ENCODE measurements at regions not wholly inside any gene's neighbourhood (a gene's known extent, or its start where the extent isn't known, plus 50 kb on each side); places are given as distances from the start of the nearest gene placed in this dataset.

GRCh38 chr12:94089891-94090290 lies 58.5 kb upstream of the PLXNC1 start:
- H3K36me3 ChIP-seq (ENCODE audit: insufficient read depth, low read length): no peaks in the 10 kb centered on the region
- H3K4me1 ChIP-seq (ENCODE audit: insufficient read depth, low read length): no peaks in the 10 kb centered on the region
- H3K4me2 ChIP-seq (ENCODE audit: insufficient read depth, low read length): no peak overlapping the region
- H3K9ac ChIP-seq (ENCODE audit: low read depth, low read length): no peak overlapping the region
- H2AFZ ChIP-seq (ENCODE audit: low read depth, low read length): no peak overlapping the region
- H3K27me3 ChIP-seq (ENCODE audit: insufficient read depth, low read length, poor library complexity): no peaks in the 10 kb centered on the region
- H3K9me3 ChIP-seq (ENCODE audit: insufficient read depth, low read length, severe bottlenecking): peaks cover 5% of the 10 kb centered on the region
- DNase-seq (no peak), ATAC-seq (ENCODE audit: insufficient read depth, low read depth) (no peak)
- no peaks in the 10 kb centered on the region for H4K20me1 ChIP-seq (ENCODE audit: insufficient read depth, low read length)
- H3K27ac ChIP-seq (ENCODE audit: low read length): no peak overlapping the region
- H3K79me2 ChIP-seq (ENCODE audit: insufficient read depth, low read length): no peaks in the 10 kb centered on the region
- TF ChIP-seq, protein P1, sequence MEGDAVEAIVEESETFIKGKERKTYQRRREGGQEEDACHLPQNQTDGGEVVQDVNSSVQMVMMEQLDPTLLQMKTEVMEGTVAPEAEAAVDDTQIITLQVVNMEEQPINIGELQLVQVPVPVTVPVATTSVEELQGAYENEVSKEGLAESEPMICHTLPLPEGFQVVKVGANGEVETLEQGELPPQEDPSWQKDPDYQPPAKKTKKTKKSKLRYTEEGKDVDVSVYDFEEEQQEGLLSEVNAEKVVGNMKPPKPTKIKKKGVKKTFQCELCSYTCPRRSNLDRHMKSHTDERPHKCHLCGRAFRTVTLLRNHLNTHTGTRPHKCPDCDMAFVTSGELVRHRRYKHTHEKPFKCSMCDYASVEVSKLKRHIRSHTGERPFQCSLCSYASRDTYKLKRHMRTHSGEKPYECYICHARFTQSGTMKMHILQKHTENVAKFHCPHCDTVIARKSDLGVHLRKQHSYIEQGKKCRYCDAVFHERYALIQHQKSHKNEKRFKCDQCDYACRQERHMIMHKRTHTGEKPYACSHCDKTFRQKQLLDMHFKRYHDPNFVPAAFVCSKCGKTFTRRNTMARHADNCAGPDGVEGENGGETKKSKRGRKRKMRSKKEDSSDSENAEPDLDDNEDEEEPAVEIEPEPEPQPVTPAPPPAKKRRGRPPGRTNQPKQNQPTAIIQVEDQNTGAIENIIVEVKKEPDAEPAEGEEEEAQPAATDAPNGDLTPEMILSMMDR (IDR thresholded peaks at IDR 0.05; ENCODE audit: borderline replicate concordance, extremely low read depth, low read length, poor library complexity, severe bottlenecking): no peak
- no peak for TF ChIP-seq EZH2 (IDR thresholded peaks at IDR 0.05; ENCODE audit: borderline replicate concordance, low read depth, low read length, severe bottlenecking)
- no peak overlapping the region for H3K4me3 ChIP-seq (ENCODE audit: low read depth in 1 of 2, low read length in 2 of 2)

GRCh38 chr12:94091624-94092023 lies 56.8 kb upstream of the PLXNC1 start:
- no peak for TF ChIP-seq EZH2 (IDR thresholded peaks at IDR 0.05; ENCODE audit: borderline replicate concordance, low read depth, low read length, severe bottlenecking)
- TF ChIP-seq, protein P1 (IDR thresholded peaks at IDR 0.05; ENCODE audit: borderline replicate concordance, extremely low read depth, low read length, poor library complexity, severe bottlenecking): no peak
- no peak overlapping the region for H2AFZ ChIP-seq (ENCODE audit: low read depth, low read length)
- H3K4me1 ChIP-seq (ENCODE audit: insufficient read depth, low read length): no peaks in the 10 kb centered on the region
- DNase-seq (no peak), ATAC-seq (ENCODE audit: insufficient read depth, low read depth) (no peak)
- H4K20me1 ChIP-seq (ENCODE audit: insufficient read depth, low read length): no peaks in the 10 kb centered on the region
- no peak overlapping the region for H3K27ac ChIP-seq (ENCODE audit: low read length)
- no peaks in the 10 kb centered on the region for H3K79me2 ChIP-seq (ENCODE audit: insufficient read depth, low read length)
- no peak overlapping the region for H3K9ac ChIP-seq (ENCODE audit: low read depth, low read length)
- H3K4me3 ChIP-seq (ENCODE audit: low read depth in 1 of 2, low read length in 2 of 2): no peak overlapping the region
- no peaks in the 10 kb centered on the region for H3K36me3 ChIP-seq (ENCODE audit: insufficient read depth, low read length)
- H3K4me2 ChIP-seq (ENCODE audit: insufficient read depth, low read length): no peak overlapping the region
- peaks cover 3% of the 10 kb centered on the region for H3K9me3 ChIP-seq (ENCODE audit: insufficient read depth, low read length, severe bottlenecking)
- no peaks in the 10 kb centered on the region for H3K27me3 ChIP-seq (ENCODE audit: insufficient read depth, low read length, poor library complexity)

- Histone ChIP-seq H3K27me3 (ENCODE audit: insufficient read depth, low read length, poor library complexity) (no peaks in the 10 kb centered on the region), H3K4me3 (ENCODE audit: low read depth in 1 of 2, low read length in 2 of 2) (no peak overlapping the region), H3K4me2 (ENCODE audit: insufficient read depth, low read length) (no peak overlapping the region)
These were observed 55.7 kb upstream of the PLXNC1 start for GRCh38 chr12:94092516-94093241.

More at GRCh38 chr12:94092516-94093241, 55.7 kb upstream of the PLXNC1 start:
- H4K20me1 ChIP-seq (ENCODE audit: insufficient read depth, low read length): no peaks in the 10 kb centered on the region
- ATAC-seq (ENCODE audit: insufficient read depth, low read depth): no peak
- H3K27ac ChIP-seq (ENCODE audit: low read length): no peak overlapping the region
- H3K4me1 ChIP-seq (ENCODE audit: insufficient read depth, low read length): no peaks in the 10 kb centered on the region; the same call in 1 of the 2 replicates
- TF ChIP-seq, protein P1 (IDR thresholded peaks at IDR 0.05; ENCODE audit: borderline replicate concordance, extremely low read depth, low read length, poor library complexity, severe bottlenecking): no peak
- TF ChIP-seq EZH2 (IDR thresholded peaks at IDR 0.05; ENCODE audit: borderline replicate concordance, low read depth, low read length, severe bottlenecking): no peak
- no peak overlapping the region for H3K9ac ChIP-seq (ENCODE audit: low read depth, low read length)
- no peaks in the 10 kb centered on the region for H3K36me3 ChIP-seq (ENCODE audit: insufficient read depth, low read length)
- no peak for DNase-seq
- H3K79me2 ChIP-seq (ENCODE audit: insufficient read depth, low read length): no peaks in the 10 kb centered on the region
- H3K9me3 ChIP-seq (ENCODE audit: insufficient read depth, low read length, severe bottlenecking): no peaks in the 10 kb centered on the region
- no peak overlapping the region for H2AFZ ChIP-seq (ENCODE audit: low read depth, low read length)

All from DND-41 (cell line).